H9 (cell line): ENCODE measurements at regions not wholly inside any gene's neighbourhood (a gene's known extent, or its start where the extent isn't known, plus 50 kb on each side); places are given as distances from the start of the nearest gene placed in this dataset.

ENCODE experiments used
- DNase-seq: peaks from one replicate; pipeline ENCODE4 v3.0.0-alpha.2; 2017
- H2AFZ ChIP-seq: one replicate; pipeline ENCODE4 v1.6.1; 2013; ENCODE audit warnings: mild to moderate bottlenecking, low read length, control low read depth, moderate library complexity
- H2AK5ac ChIP-seq: 2 replicates; pipeline ENCODE4 v1.6.1; 2013; ENCODE audit warnings: low read length, control low read depth, mixed read lengths; ENCODE audit not compliant: insufficient read length
- H2BK120ac ChIP-seq: one replicate; pipeline ENCODE4 v1.6.1; 2013; ENCODE audit warnings: low read depth, mild to moderate bottlenecking, low read length, control low read depth, inconsistent platforms; ENCODE audit not compliant: poor library complexity, severe bottlenecking
- H2BK12ac ChIP-seq: 2 replicates; pipeline ENCODE4 v1.6.1; 2013; ENCODE audit warnings: low read length, control low read depth, mixed read lengths, low read depth; ENCODE audit not compliant: insufficient read length
- H2BK15ac ChIP-seq: 2 replicates; pipeline ENCODE4 v1.6.1; 2013; ENCODE audit warnings: low read depth, low read length, control low read depth
- H2BK20ac ChIP-seq: one replicate; pipeline ENCODE4 v1.6.1; 2013; ENCODE audit warnings: low read depth, mild to moderate bottlenecking, low read length, control low read depth, inconsistent platforms; ENCODE audit not compliant: poor library complexity, severe bottlenecking
- H2BK5ac ChIP-seq: 2 replicates; pipeline ENCODE4 v1.6.1; 2013; ENCODE audit warnings: low read length, control low read depth, mixed read lengths; ENCODE audit not compliant: insufficient read length
- H3K14ac ChIP-seq: 2 replicates; pipeline ENCODE4 v1.6.1; 2013; ENCODE audit warnings: low read length, control low read depth; ENCODE audit not compliant: insufficient read depth
- H3K18ac ChIP-seq: 2 replicates; pipeline ENCODE4 v1.6.1; 2013; ENCODE audit warnings: low read depth, mild to moderate bottlenecking, mixed read lengths, low read length, control low read depth; ENCODE audit not compliant: insufficient read length
- H3K23ac ChIP-seq: 2 replicates; pipeline ENCODE4 v1.6.1; 2013; ENCODE audit warnings: low read length, control low read depth, mixed read lengths, low read depth; ENCODE audit not compliant: insufficient read length
- H3K23me2 ChIP-seq: 2 replicates; pipeline ENCODE4 v1.6.1; 2013; ENCODE audit warnings: low read depth, mild to moderate bottlenecking, mixed read lengths, low read length, control low read depth; ENCODE audit not compliant: insufficient read length, poor library complexity, severe bottlenecking
- H3K27ac ChIP-seq: 2 replicates; pipeline ENCODE4 v1.5.1; 2013; ENCODE audit warnings: low read length, control low read depth, mixed read lengths, low read depth; ENCODE audit not compliant: insufficient read length
- H3K27me3 ChIP-seq: 2 replicates; pipeline ENCODE4 v1.6.1; 2013; ENCODE audit warnings: low read length, control low read depth, inconsistent platforms; ENCODE audit not compliant: insufficient read depth
- H3K4ac ChIP-seq: 2 replicates; pipeline ENCODE4 v1.6.1; 2013; ENCODE audit warnings: low read depth, mild to moderate bottlenecking, control low read depth, inconsistent platforms, low read length, moderate library complexity
- H3K4me1 ChIP-seq: 2 replicates; pipeline ENCODE4 v1.6.1; 2013; ENCODE audit warnings: low read length, control low read depth, inconsistent platforms; ENCODE audit not compliant: insufficient read depth
- H3K4me2 ChIP-seq: 2 replicates; pipeline ENCODE4 v1.6.1; 2013; ENCODE audit warnings: low read length, control low read depth, mixed read lengths; ENCODE audit not compliant: insufficient read length, insufficient read depth
- H3K56ac ChIP-seq: 2 replicates; pipeline ENCODE4 v1.6.1; 2013; ENCODE audit warnings: low read depth, mild to moderate bottlenecking, mixed read lengths, low read length, control low read depth; ENCODE audit not compliant: insufficient read length
- H3K79me1 ChIP-seq: 2 replicates; pipeline ENCODE4 v1.6.1; 2013; ENCODE audit warnings: low read depth, mild to moderate bottlenecking, moderate library complexity, low read length, control low read depth, inconsistent platforms; ENCODE audit not compliant: insufficient read depth, poor library complexity, severe bottlenecking
- H3K79me2 ChIP-seq: 2 replicates; pipeline ENCODE4 v1.6.1; 2013; ENCODE audit warnings: low read length, control low read depth, inconsistent platforms; ENCODE audit not compliant: insufficient read depth
- H3K9ac ChIP-seq: 2 replicates; pipeline ENCODE4 v1.6.1; 2013; ENCODE audit warnings: low read length, control low read depth, mixed read lengths; ENCODE audit not compliant: insufficient read length; ENCODE audit errors: extremely low read depth
- H3K9me3 ChIP-seq: one replicate; pipeline ENCODE4 v1.6.1; 2013; ENCODE audit warnings: low read depth, low read length, inconsistent platforms; ENCODE audit not compliant: control insufficient read depth
- H3T11ph ChIP-seq: one replicate; pipeline ENCODE4 v1.6.1; 2013; ENCODE audit warnings: mild to moderate bottlenecking, low read length, control low read depth, inconsistent platforms
- H4K20me1 ChIP-seq: one replicate; pipeline ENCODE4 v1.6.1; 2013; ENCODE audit not compliant: control insufficient read depth, insufficient read length, insufficient read depth
- H4K5ac ChIP-seq: 2 replicates; pipeline ENCODE4 v1.6.1; 2013; ENCODE audit warnings: low read depth, mild to moderate bottlenecking, mixed read lengths, low read length, control low read depth; ENCODE audit not compliant: insufficient read length
- H4K8ac ChIP-seq: replicated peaks from 2 replicates; pipeline ENCODE4 v1.6.1; 2013; ENCODE audit warnings: low read length, control low read depth, mixed read lengths, low read depth; ENCODE audit not compliant: insufficient read length
- H4K91ac ChIP-seq: 2 replicates; pipeline ENCODE4 v1.6.1; 2013; ENCODE audit warnings: low read depth, mild to moderate bottlenecking, moderate library complexity, mixed read lengths, low read length, control low read depth; ENCODE audit not compliant: insufficient read length
- H3K27ac Mint-ChIP-seq, 3 experiments: 2 replicates in 2 of 3; 3 replicates in 1 of 3; pipeline ENCODE4 v1.8.0; 2020 to 2021; ENCODE audit warnings: mixed read lengths in 3 of 3, mild to moderate bottlenecking in 1 of 3, moderate library complexity in 1 of 3
- H3K27me3 Mint-ChIP-seq: 2 replicates; pipeline ENCODE4 v1.8.0; 2021; ENCODE audit warnings: low read depth, mild to moderate bottlenecking, moderate library complexity, mixed read lengths
- H3K36me3 Mint-ChIP-seq, 3 experiments: 2 replicates in 2 of 3; 3 replicates in 1 of 3; pipeline ENCODE4 v1.8.0; 2020 to 2021; ENCODE audit warnings: low read depth in 3 of 3, mixed read lengths in 3 of 3; ENCODE audit not compliant: insufficient read depth in 1 of 3
- H3K4me1 Mint-ChIP-seq, 2 experiments: 2 replicates each; pipeline ENCODE4 v1.8.0; 2020; ENCODE audit warnings: mixed read lengths in 2 of 2
- H3K4me3 Mint-ChIP-seq, 2 experiments: 2 replicates in 1 of 2; 3 replicates in 1 of 2; pipeline ENCODE4 v1.8.0; 2020 to 2021; ENCODE audit warnings: mild to moderate bottlenecking in 2 of 2, mixed read lengths in 2 of 2, moderate library complexity in 1 of 2
- H3K9me3 Mint-ChIP-seq, 2 experiments: 2 replicates in 1 of 2; 3 replicates in 1 of 2; pipeline ENCODE4 v1.8.0; 2020; ENCODE audit warnings: mild to moderate bottlenecking in 2 of 2, mixed read lengths in 2 of 2, moderate library complexity in 1 of 2
- WGBS: extraction: QIAGEN DNeasy Blood & Tissue Kit; methylation state at CpG from one replicate; pipeline ENCODE4 v1.1.7; 2013; ENCODE audit warnings: missing lambda C conversion rate, low lambda C conversion rate, mixed read lengths; ENCODE audit not compliant: insufficient read length; ENCODE audit errors: extremely low coverage; 5-methylcytosine and 5-hydroxymethylcytosine counted together
- TF ChIP-seq, protein P1 (sequence below): fragments of 200-600 bp; sonication (generic); conservative IDR thresholded peaks from 3 replicates; pipeline ENCODE4 v1.8.0; 2021; ENCODE audit warnings: antibody characterized with exemption, mild to moderate bottlenecking

DNA sequence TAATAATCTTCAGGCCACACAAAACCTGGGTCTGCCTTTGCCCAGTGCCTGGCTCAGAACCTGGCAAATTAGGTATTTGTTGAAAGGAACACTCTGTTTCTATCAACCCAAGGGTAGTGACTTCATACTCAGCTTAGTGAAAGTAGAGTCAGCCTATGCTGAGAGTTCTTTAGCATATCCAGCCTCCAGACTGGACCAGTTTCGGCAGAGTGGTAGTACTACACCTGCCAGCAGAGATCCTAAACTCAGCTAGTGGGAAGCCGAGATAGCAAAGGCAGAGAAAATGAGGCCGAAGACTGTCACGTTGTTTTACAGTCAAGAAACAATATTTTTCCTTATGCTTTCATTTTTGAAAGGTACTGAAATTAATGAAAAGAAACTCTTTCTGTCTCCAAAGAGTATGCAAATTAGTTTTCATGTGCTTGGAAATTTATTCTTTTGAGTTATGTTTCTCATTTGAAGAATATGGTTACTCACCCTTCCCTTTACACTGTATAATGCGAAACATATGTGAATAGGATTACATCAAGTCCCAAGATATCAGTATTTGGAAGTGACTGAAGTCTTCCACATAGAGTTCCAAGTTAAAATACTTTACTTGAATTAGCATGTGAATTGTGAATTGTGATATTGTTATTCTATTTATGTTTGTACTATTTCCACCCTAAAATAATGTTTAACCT, 52.2 kb upstream of the UGP2 start:
- peaks cover 0 to 7% (median 0%) of the 10 kb centered on the region in 3 experiments; a peak in 3 of 7 replicates for H3K36me3 Mint-ChIP-seq
- no peaks in the 10 kb centered on the region for H3K79me1 ChIP-seq
- no peak overlapping the region for H3K56ac ChIP-seq

More for the DNA sequence above, 52.2 kb upstream of the UGP2 start:
- TF ChIP-seq, protein P1, sequence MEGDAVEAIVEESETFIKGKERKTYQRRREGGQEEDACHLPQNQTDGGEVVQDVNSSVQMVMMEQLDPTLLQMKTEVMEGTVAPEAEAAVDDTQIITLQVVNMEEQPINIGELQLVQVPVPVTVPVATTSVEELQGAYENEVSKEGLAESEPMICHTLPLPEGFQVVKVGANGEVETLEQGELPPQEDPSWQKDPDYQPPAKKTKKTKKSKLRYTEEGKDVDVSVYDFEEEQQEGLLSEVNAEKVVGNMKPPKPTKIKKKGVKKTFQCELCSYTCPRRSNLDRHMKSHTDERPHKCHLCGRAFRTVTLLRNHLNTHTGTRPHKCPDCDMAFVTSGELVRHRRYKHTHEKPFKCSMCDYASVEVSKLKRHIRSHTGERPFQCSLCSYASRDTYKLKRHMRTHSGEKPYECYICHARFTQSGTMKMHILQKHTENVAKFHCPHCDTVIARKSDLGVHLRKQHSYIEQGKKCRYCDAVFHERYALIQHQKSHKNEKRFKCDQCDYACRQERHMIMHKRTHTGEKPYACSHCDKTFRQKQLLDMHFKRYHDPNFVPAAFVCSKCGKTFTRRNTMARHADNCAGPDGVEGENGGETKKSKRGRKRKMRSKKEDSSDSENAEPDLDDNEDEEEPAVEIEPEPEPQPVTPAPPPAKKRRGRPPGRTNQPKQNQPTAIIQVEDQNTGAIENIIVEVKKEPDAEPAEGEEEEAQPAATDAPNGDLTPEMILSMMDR: no peak
- H3K27ac ChIP-seq: no peak overlapping the region
- H2BK15ac ChIP-seq: no peak overlapping the region
- H3K9me3 ChIP-seq: no peaks in the 10 kb centered on the region
- no peak overlapping the region for H3K9ac ChIP-seq
- no peaks in the 10 kb centered on the region; the same call in 1 of the 2 replicates for H3K27me3 ChIP-seq
- H3K23ac ChIP-seq: no peak overlapping the region
- no peak overlapping the region for H3K4me3 Mint-ChIP-seq
- no CpG with 5 or more reads among the region's 5 CpGs for WGBS
- no peaks in the 10 kb centered on the region; the same call in 1 of the 2 replicates for H3K79me2 ChIP-seq
- H2AK5ac ChIP-seq: no peak overlapping the region
- no peak overlapping the region for H2BK20ac ChIP-seq
- H2BK12ac ChIP-seq: no peak overlapping the region
- no peak overlapping the region for H3K14ac ChIP-seq
- H3K27ac Mint-ChIP-seq: peak overlapping the region in 1 of 3 experiments; percentile 66; a peak in 3 of 7 replicates
- H3K4ac ChIP-seq: no peak overlapping the region
- no peak overlapping the region for H3K18ac ChIP-seq
- H4K91ac ChIP-seq: no peak overlapping the region
- H3K9me3 Mint-ChIP-seq: no peaks in the 10 kb centered on the region; a peak in 1 of 5 replicates
- no peak overlapping the region for H4K5ac ChIP-seq
- H3K4me1 Mint-ChIP-seq: peaks cover 32 to 35% of the 10 kb centered on the region in 2 experiments
- no peak overlapping the region for H3T11ph ChIP-seq
- no peak for DNase-seq
- no peaks in the 10 kb centered on the region for H3K23me2 ChIP-seq
- H3K27me3 Mint-ChIP-seq: no peaks in the 10 kb centered on the region
- H3K4me1 ChIP-seq: peaks cover 8% of the 10 kb centered on the region
- no peak overlapping the region for H2BK5ac ChIP-seq
- no peak overlapping the region for H2AFZ ChIP-seq
- no peak overlapping the region for H2BK120ac ChIP-seq
- no peaks in the 10 kb centered on the region for H4K20me1 ChIP-seq
- H4K8ac ChIP-seq: no peak overlapping the region
- no peak overlapping the region for H3K4me2 ChIP-seq
